SK-N-SH treated with all-trans-retinoic acid at 6 μM for 48 hours (cell line): ENCODE measurements at regions not wholly inside any gene's neighbourhood (a gene's known extent, or its start where the extent isn't known, plus 50 kb on each side); places are given as distances from the start of the nearest gene placed in this dataset.

Experiments used
- ARNTL ChIP-seq: fragments of 450-650 bp; formaldehyde crosslinking; IDR thresholded peaks from 2 replicates; pipeline ENCODE4 v1.5.0; 2020; ENCODE audit warnings: low read depth, mild to moderate bottlenecking, moderate library complexity, borderline replicate concordance
- BACH2 ChIP-seq: fragments of 250-450 bp; sonication (Bioruptor Pico); IDR thresholded peaks from 2 replicates; pipeline ENCODE4 v1.9.0; 2021; ENCODE audit warnings: mild to moderate bottlenecking, borderline replicate concordance
- ISL1 ChIP-seq: fragments of 250-450 bp; sonication (Bioruptor Pico); IDR thresholded peaks from 2 replicates; pipeline ENCODE4 v2.1.2; 2022; ENCODE audit warnings: mild to moderate bottlenecking, moderate library complexity
- PPARA ChIP-seq: fragments of 250-450 bp; sonication (Bioruptor Pico); IDR thresholded peaks from 2 replicates; pipeline ENCODE4 v1.5.0; 2020; ENCODE audit warnings: mild to moderate bottlenecking, borderline replicate concordance
- RARB ChIP-seq: fragments of 250-450 bp; sonication (Bioruptor Pico); IDR thresholded peaks from 2 replicates; pipeline ENCODE4 v1.8.0; 2021; ENCODE audit warnings: mild to moderate bottlenecking, moderate library complexity
- ZFP3 ChIP-seq: fragments of 250-450 bp; sonication (Bioruptor Pico); IDR thresholded peaks from 2 replicates; pipeline ENCODE4 v1.5.0; 2020; ENCODE audit warnings: mild to moderate bottlenecking, moderate library complexity
- ZFP30 ChIP-seq: fragments of 450-650 bp; formaldehyde crosslinking; IDR thresholded peaks from 2 replicates; pipeline ENCODE4 v1.5.0; 2022; ENCODE audit warnings: mild to moderate bottlenecking, moderate library complexity
- TF ChIP-seq, protein P1 (sequence below): fragments of 250-450 bp; sonication (Bioruptor Pico); IDR thresholded peaks from 2 replicates; pipeline ENCODE4 v1.8.0; 2021; ENCODE audit warnings: low read depth, mild to moderate bottlenecking, moderate library complexity, borderline replicate concordance
- TF ChIP-seq, protein P2 (sequence below): fragments of 250-450 bp; sonication (Bioruptor Pico); IDR thresholded peaks from 2 replicates; pipeline ENCODE4 v1.8.0; 2020; ENCODE audit warnings: mild to moderate bottlenecking, moderate library complexity, borderline replicate concordance

DNA sequence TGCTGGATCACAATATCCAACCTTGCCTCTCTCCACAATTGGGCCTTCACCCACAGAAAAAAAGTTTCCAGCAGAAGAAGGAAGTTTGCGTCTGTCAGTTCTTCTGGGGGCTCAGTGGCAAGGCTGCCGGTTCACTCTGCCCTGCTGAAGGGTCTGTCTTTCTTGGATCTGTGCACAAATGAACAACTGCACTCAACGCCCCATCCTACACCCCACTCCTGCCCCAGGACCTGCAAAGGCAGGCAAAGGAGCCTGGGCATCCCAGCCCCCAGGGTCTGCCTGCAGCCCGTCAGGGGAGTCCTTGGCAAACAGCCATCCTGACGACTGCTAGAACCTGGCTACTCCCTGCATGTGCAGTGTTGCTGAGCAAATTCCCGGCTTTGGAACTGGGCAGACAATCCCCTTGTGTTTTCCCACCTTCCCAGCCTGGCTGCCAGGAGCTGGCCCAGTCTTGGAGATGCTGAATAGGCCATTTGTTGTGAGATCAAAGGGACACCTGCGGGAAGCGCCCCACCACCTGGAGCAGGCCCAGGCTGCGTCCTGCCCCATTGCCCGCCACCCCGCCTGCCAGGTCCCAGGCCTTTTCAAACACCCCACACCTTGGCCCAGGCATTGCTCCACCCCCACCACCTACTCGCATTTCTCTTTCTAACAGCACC is 311.9 kb downstream of the BCL11B start:
- TF ChIP-seq ZFP3 (CRISPR knock-in tag): no peak
- no peak for TF ChIP-seq BACH2 (CRISPR knock-in tag)
- TF ChIP-seq RARB (CRISPR knock-in tag): no peak
- TF ChIP-seq, protein P1, sequence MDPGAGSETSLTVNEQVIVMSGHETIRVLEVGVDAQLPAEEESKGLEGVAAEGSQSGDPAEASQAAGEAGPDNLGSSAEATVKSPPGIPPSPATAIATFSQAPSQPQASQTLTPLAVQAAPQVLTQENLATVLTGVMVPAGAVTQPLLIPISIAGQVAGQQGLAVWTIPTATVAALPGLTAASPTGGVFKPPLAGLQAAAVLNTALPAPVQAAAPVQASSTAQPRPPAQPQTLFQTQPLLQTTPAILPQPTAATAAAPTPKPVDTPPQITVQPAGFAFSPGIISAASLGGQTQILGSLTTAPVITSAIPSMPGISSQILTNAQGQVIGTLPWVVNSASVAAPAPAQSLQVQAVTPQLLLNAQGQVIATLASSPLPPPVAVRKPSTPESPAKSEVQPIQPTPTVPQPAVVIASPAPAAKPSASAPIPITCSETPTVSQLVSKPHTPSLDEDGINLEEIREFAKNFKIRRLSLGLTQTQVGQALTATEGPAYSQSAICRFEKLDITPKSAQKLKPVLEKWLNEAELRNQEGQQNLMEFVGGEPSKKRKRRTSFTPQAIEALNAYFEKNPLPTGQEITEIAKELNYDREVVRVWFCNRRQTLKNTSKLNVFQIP (CRISPR knock-in tag): no peak
- TF ChIP-seq PPARA: no peak
- no peak for TF ChIP-seq ZFP30 (CRISPR knock-in tag)
- TF ChIP-seq ARNTL (CRISPR knock-in tag): no peak
- TF ChIP-seq ISL1 (CRISPR knock-in tag): no peak
- TF ChIP-seq, protein P2, sequence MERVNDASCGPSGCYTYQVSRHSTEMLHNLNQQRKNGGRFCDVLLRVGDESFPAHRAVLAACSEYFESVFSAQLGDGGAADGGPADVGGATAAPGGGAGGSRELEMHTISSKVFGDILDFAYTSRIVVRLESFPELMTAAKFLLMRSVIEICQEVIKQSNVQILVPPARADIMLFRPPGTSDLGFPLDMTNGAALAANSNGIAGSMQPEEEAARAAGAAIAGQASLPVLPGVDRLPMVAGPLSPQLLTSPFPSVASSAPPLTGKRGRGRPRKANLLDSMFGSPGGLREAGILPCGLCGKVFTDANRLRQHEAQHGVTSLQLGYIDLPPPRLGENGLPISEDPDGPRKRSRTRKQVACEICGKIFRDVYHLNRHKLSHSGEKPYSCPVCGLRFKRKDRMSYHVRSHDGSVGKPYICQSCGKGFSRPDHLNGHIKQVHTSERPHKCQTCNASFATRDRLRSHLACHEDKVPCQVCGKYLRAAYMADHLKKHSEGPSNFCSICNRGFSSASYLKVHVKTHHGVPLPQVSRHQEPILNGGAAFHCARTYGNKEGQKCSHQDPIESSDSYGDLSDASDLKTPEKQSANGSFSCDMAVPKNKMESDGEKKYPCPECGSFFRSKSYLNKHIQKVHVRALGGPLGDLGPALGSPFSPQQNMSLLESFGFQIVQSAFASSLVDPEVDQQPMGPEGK (CRISPR knock-in tag): no peak
